ENCODE measurements at regions not wholly inside any gene's neighbourhood (a gene's known extent, or its start where the extent isn't known, plus 50 kb on each side); places are given as distances from the start of the nearest gene placed in this dataset.

- TF ChIP-seq CTCF (conservative IDR thresholded peaks at IDR 0.05) (no peak), ZFX (IDR thresholded peaks at IDR 0.05) (no peak)
Measured at GRCh38 chr10:25858076-25858475, 76.0 kb upstream of the MYO3A start.

Measured in C4-2B (cell line).